GM12873 (cell line): ENCODE measurements at regions not wholly inside any gene's neighbourhood (a gene's known extent, or its start where the extent isn't known, plus 50 kb on each side); places are given as distances from the start of the nearest gene placed in this dataset.

Experiments
- CTCF ChIP-seq: IDR thresholded peaks from 2 replicates; pipeline ENCODE4 v1.5.1; 2012; ENCODE audit warnings: low read depth, mild to moderate bottlenecking, moderate library complexity, low read length, control low read depth; ENCODE audit not compliant: insufficient read depth; ENCODE audit errors: missing control alignments

GRCh38 chr17:6325741-6326140 lies 109.2 kb downstream of the AIPL1 start:
- TF ChIP-seq CTCF: no peak

DNA sequence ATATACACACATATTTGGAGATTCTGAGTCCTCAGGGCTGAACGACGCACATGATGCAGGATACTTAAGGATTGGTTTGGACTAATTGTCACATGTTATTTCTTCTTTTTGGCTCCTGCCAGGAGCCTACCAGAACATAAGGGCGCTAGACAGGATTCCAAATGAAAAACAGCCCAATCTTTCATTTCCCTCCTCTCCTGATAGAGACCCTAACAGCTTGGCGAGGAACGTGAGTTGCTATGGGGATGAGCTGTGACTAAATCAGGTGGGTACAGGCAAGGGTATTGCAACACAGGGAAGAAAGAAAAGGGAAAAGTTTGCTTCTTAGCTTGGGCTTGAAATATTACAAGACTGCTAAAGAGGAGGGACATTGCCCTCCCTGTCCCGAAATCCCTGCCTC lies 109.9 kb downstream of the AIPL1 start:
- no peak for TF ChIP-seq CTCF

GRCh38 chr17:6323626-6324356 lies 111.1 kb downstream of the AIPL1 start:
- TF ChIP-seq CTCF: no peak

GRCh38 chr17:6322316-6322715 lies 112.6 kb downstream of the AIPL1 start:
- no peak for TF ChIP-seq CTCF

DNA sequence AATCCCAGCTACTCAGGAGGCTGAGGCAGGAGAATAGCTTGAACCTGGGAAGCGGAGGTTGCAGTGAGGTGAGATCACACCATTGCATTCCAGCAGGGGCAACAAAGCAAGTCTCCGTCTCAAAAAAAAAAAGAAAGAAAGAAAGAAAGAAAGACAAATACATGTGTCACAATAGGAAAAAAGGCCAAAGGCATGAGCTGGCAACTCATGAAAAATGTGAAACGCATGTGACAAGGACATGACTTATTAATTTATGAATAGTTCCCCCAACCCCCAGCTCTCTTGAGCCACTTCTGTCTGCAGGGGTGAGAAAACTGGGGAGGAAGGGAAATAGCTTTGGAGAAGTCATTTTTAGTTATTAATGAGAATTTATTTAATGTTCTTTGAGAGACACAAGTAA lies 120.6 kb downstream of the AIPL1 start:
- no peak for TF ChIP-seq CTCF

- no peak for TF ChIP-seq CTCF
Measured at GRCh38 chr17:6313835-6314234, 121.1 kb downstream of the AIPL1 start.

- TF ChIP-seq CTCF: no peak
Measured at GRCh38 chr17:6306820-6307219, 128.1 kb downstream of the AIPL1 start.
